WTC11 (cell line): ENCODE measurements at regions not wholly inside any gene's neighbourhood (a gene's known extent, or its start where the extent isn't known, plus 50 kb on each side); places are given as distances from the start of the nearest gene placed in this dataset.

ENCODE experiments used
- ATAC-seq: fragments of 200-7000 bp; cut with Tn5 transposase; 2 replicates; pipeline ENCODE4 v1.10.0; 2021; ENCODE audit warnings: mild to moderate bottlenecking, moderate library complexity
- CTCF ChIA-PET: fragments of 300-600 bp; sonication (Branson Sonifier 250); formaldehyde crosslinking; loops from one replicate; lab custom pipeline; 2021; ENCODE audit warnings: antibody characterized with exemption; lab: Charles Lee
- POLR2A ChIA-PET: fragments of 350-600 bp; sonication (Branson Sonifier 250); formaldehyde crosslinking; loops from one replicate; lab custom pipeline; 2021; ENCODE audit warnings: antibody characterized with exemption; lab: Charles Lee
- DNase-seq: peaks from one replicate; pipeline ENCODE4 v3.0.0; 2021; ENCODE audit warnings: low spot score
- H3K27ac Mint-ChIP-seq: 2 replicates; pipeline ENCODE4 v1.8.0; 2021; ENCODE audit warnings: mixed read lengths
- H3K27me3 Mint-ChIP-seq: 2 replicates; pipeline ENCODE4 v1.8.0; 2021; ENCODE audit warnings: low read depth, mild to moderate bottlenecking, moderate library complexity, mixed read lengths
- H3K36me3 Mint-ChIP-seq: 2 replicates; pipeline ENCODE4 v1.8.0; 2021; ENCODE audit warnings: mixed read lengths
- H3K4me1 Mint-ChIP-seq: 2 replicates; pipeline ENCODE4 v1.8.0; 2022; ENCODE audit warnings: mixed read lengths
- H3K4me3 Mint-ChIP-seq: 2 replicates; pipeline ENCODE4 v1.8.0; 2021; ENCODE audit warnings: mild to moderate bottlenecking, moderate library complexity, mixed read lengths
- H3K9me3 Mint-ChIP-seq: 2 replicates; pipeline ENCODE4 v1.8.0; 2021; ENCODE audit warnings: mixed read lengths
- E2F1 ChIP-seq: sonication (generic); formaldehyde crosslinking; IDR thresholded peaks from 2 replicates; pipeline ENCODE4 v1.8.0; 2022; ENCODE audit warnings: mild to moderate bottlenecking, missing genetic modification reagents
- ELF4 ChIP-seq: sonication (generic); formaldehyde crosslinking; IDR thresholded peaks from 2 replicates; pipeline ENCODE4 v1.8.1; 2022; ENCODE audit warnings: low read depth, mild to moderate bottlenecking, moderate library complexity, missing genetic modification reagents
- EMX1 ChIP-seq: fragments of 250-450 bp; sonication (Bioruptor Pico); IDR thresholded peaks from 2 replicates; pipeline ENCODE4 v1.8.0; 2021; ENCODE audit warnings: mild to moderate bottlenecking
- FOXP4 ChIP-seq: sonication (generic); formaldehyde crosslinking; IDR thresholded peaks from 2 replicates; pipeline ENCODE4 v1.8.0; 2022; ENCODE audit warnings: mild to moderate bottlenecking, missing genetic modification reagents
- NFATC4 ChIP-seq: fragments of 250-450 bp; sonication (Bioruptor Pico); IDR thresholded peaks from 2 replicates; pipeline ENCODE4 v1.9.0; 2021; ENCODE audit warnings: mild to moderate bottlenecking
- PRDM15 ChIP-seq: sonication (generic); formaldehyde crosslinking; IDR thresholded peaks from 2 replicates; pipeline ENCODE4 v1.8.0; 2022; ENCODE audit warnings: missing genetic modification reagents
- TCF7 ChIP-seq: sonication (generic); formaldehyde crosslinking; IDR thresholded peaks from 2 replicates; pipeline ENCODE4 v1.8.0; 2022; ENCODE audit warnings: mild to moderate bottlenecking, low read depth, missing genetic modification reagents, moderate library complexity
- ZBTB21 ChIP-seq: sonication (generic); formaldehyde crosslinking; IDR thresholded peaks from 2 replicates; pipeline ENCODE4 v1.8.1; 2023; ENCODE audit warnings: mild to moderate bottlenecking, missing genetic modification reagents, borderline replicate concordance
- ZBTB43 ChIP-seq: sonication (generic); formaldehyde crosslinking; IDR thresholded peaks from 2 replicates; pipeline ENCODE4 v1.8.1; 2023; ENCODE audit warnings: mild to moderate bottlenecking, missing genetic modification reagents
- ZSCAN18 ChIP-seq: fragments of 250-450 bp; sonication (Bioruptor Pico); IDR thresholded peaks from 2 replicates; pipeline ENCODE4 v2.1.2; 2022; ENCODE audit warnings: mild to moderate bottlenecking, moderate library complexity
- TF ChIP-seq, protein P1 (sequence below): sonication (generic); formaldehyde crosslinking; IDR thresholded peaks from 2 replicates; pipeline ENCODE4 v1.8.0; 2022; ENCODE audit warnings: mild to moderate bottlenecking, missing genetic modification reagents
- TF ChIP-seq, protein P2 (sequence below): sonication (generic); formaldehyde crosslinking; IDR thresholded peaks from 2 replicates; pipeline ENCODE4 v1.8.1; 2022; ENCODE audit warnings: missing genetic modification reagents, borderline replicate concordance
- TF ChIP-seq, protein P3 (sequence below): fragments of 250-450 bp; sonication (Bioruptor Pico); conservative IDR thresholded peaks from 2 replicates; pipeline ENCODE4 v1.9.0; 2021; ENCODE audit warnings: mild to moderate bottlenecking

GRCh38 chrY:15312166-15312565, 787.8 kb downstream of the NLGN4Y start:
- no peak overlapping the region for H3K4me3 Mint-ChIP-seq

GRCh38 chrY:15324189-15324588, 799.9 kb downstream of the NLGN4Y start:
- ChIA-PET POLR2A (no interaction called here), CTCF (no interaction called here)
- Mint-ChIP-seq H3K27me3 (no peaks in the 10 kb centered on the region; the same call in 1 of the 2 replicates), H3K27ac (no peak overlapping the region), H3K4me1 (no peaks in the 10 kb centered on the region), H3K4me3 (no peak overlapping the region), H3K9me3 (peaks cover 12% of the 10 kb centered on the region), H3K36me3 (peaks cover 7% of the 10 kb centered on the region)
- DNase-seq (no peak), ATAC-seq (no peak)
- TF ChIP-seq ELF4 (CRISPR knock-in tag): no peak
- no peak for TF ChIP-seq FOXP4 (CRISPR knock-in tag)
- TF ChIP-seq, protein P1, sequence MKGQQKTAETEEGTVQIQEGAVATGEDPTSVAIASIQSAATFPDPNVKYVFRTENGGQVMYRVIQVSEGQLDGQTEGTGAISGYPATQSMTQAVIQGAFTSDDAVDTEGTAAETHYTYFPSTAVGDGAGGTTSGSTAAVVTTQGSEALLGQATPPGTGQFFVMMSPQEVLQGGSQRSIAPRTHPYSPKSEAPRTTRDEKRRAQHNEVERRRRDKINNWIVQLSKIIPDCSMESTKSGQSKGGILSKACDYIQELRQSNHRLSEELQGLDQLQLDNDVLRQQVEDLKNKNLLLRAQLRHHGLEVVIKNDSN: no peak
- no peak for TF ChIP-seq ZBTB43
- TF ChIP-seq NFATC4 (CRISPR knock-in tag): no peak

More at GRCh38 chrY:15312166-15312565, 787.8 kb downstream of the NLGN4Y start:
- H3K27me3 Mint-ChIP-seq: no peaks in the 10 kb centered on the region
- no peak overlapping the region for H3K27ac Mint-ChIP-seq
- CTCF ChIA-PET: no interaction called here
- DNase-seq (no peak), ATAC-seq (no peak)
- H3K36me3 Mint-ChIP-seq: peaks cover 8% of the 10 kb centered on the region; the same call in 1 of the 2 replicates
- H3K9me3 Mint-ChIP-seq: peaks cover 14% of the 10 kb centered on the region
- H3K4me1 Mint-ChIP-seq: 0 out of 2 replicates have a peak, but pooled peaks cover 2% of the 10 kb centered on the region
- POLR2A ChIA-PET: no interaction called here
- no peak for TF ChIP-seq TCF7 (CRISPR knock-in tag)
- no peak for TF ChIP-seq EMX1
- TF ChIP-seq, protein P2, sequence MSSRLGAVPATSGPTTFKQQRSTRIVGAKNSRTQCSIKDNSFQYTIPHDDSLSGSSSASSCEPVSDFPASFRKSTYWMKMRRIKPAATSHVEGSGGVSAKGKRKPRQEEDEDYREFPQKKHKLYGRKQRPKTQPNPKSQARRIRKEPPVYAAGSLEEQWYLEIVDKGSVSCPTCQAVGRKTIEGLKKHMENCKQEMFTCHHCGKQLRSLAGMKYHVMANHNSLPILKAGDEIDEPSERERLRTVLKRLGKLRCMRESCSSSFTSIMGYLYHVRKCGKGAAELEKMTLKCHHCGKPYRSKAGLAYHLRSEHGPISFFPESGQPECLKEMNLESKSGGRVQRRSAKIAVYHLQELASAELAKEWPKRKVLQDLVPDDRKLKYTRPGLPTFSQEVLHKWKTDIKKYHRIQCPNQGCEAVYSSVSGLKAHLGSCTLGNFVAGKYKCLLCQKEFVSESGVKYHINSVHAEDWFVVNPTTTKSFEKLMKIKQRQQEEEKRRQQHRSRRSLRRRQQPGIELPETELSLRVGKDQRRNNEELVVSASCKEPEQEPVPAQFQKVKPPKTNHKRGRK (CRISPR knock-in tag): no peak
- TF ChIP-seq ZBTB21 (CRISPR knock-in tag): no peak

- ChIA-PET CTCF (no interaction called here), POLR2A (no interaction called here)
- no peak for DNase-seq
- Mint-ChIP-seq H3K36me3 (peaks cover 7% of the 10 kb centered on the region), H3K27me3 (no peaks in the 10 kb centered on the region; the same call in 1 of the 2 replicates), H3K27ac (no peak overlapping the region), H3K9me3 (peaks cover 12% of the 10 kb centered on the region), H3K4me3 (no peak overlapping the region), H3K4me1 (no peaks in the 10 kb centered on the region)
- ATAC-seq: no peak
- TF ChIP-seq FOXP4 (CRISPR knock-in tag) (no peak), E2F1 (CRISPR knock-in tag) (no peak), PRDM15 (no peak), NFATC4 (CRISPR knock-in tag) (no peak), ZSCAN18 (CRISPR knock-in tag) (no peak), TCF7 (CRISPR knock-in tag) (no peak)
- TF ChIP-seq, protein P3, sequence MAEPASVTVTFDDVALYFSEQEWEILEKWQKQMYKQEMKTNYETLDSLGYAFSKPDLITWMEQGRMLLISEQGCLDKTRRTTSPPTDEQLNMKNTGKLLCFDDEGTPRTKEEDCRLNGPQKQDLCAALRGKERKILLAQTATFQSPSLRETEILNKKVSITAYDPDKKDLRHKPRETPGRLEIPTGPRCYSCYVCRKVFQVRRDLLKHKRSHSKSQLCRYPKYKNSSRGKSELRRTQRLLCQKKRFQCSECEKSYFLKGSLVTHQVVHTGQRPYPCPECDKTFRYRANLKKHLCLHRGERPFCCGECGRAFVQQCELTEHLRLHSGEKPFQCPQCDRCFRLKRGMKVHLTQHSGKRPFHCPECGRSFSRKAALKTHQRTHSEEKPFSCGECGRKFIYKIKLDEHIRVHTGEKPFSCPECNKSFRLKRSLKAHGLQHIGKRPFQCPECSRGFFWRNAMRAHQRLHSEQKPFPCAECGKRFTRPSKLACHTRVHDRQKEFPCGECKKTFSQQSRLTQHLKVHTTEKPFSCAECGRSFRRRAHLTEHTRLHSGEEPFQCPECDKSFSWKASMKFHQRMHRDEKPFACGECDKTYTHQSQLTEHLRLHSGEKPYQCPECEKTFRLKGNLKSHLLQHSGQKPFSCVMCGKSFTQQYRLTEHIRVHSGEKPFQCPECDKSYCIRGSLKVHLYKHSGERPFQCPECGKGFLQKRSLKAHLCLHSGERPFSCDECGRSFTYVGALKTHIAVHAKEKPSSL (CRISPR knock-in tag): no peak
Measured at GRCh38 chrY:15325201-15325600, 800.9 kb downstream of the NLGN4Y start.
